ENCODE measurements at regions not wholly inside any gene's neighbourhood (a gene's known extent, or its start where the extent isn't known, plus 50 kb on each side); places are given as distances from the start of the nearest gene placed in this dataset.

DNA sequence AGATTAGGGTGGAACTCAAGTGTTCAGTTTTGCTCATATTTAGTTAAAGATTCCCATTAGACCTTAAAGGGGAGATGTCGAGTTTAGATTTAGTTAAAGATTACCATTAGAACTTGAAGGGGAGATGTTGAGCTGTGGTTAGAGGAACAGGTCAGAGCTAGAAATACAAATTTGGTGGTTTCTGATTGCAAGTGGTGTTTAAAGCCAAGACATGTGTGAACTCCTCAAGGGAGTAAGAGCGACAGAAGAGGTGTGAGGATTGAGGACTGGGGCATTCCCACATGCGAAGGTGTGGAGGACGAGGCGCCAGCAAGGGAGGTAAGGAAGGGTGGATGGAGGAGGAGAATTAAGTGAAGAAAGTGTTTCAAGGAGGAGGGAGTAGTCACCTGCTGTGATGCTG lies 168.6 kb downstream of the IER5 start:
- ChIA-PET POLR2A (no interaction called here), CTCF (no interaction called here)
- TF ChIP-seq, protein P1, sequence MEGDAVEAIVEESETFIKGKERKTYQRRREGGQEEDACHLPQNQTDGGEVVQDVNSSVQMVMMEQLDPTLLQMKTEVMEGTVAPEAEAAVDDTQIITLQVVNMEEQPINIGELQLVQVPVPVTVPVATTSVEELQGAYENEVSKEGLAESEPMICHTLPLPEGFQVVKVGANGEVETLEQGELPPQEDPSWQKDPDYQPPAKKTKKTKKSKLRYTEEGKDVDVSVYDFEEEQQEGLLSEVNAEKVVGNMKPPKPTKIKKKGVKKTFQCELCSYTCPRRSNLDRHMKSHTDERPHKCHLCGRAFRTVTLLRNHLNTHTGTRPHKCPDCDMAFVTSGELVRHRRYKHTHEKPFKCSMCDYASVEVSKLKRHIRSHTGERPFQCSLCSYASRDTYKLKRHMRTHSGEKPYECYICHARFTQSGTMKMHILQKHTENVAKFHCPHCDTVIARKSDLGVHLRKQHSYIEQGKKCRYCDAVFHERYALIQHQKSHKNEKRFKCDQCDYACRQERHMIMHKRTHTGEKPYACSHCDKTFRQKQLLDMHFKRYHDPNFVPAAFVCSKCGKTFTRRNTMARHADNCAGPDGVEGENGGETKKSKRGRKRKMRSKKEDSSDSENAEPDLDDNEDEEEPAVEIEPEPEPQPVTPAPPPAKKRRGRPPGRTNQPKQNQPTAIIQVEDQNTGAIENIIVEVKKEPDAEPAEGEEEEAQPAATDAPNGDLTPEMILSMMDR (IDR thresholded peaks at IDR 0.05; ENCODE audit: insufficient read depth, low read depth, low read length): no peak
- DNase-seq (ENCODE audit: low read depth): no peak
- Histone ChIP-seq H3K4me3 (ENCODE audit: low read depth, low read length) (no peak overlapping the region), H3K36me3 (ENCODE audit: control insufficient read depth, insufficient read depth, low read length) (no peaks in the 10 kb centered on the region), H3K27me3 (ENCODE audit: control insufficient read depth, insufficient read depth, low read length) (peaks cover 4% of the 10 kb centered on the region)

DNA sequence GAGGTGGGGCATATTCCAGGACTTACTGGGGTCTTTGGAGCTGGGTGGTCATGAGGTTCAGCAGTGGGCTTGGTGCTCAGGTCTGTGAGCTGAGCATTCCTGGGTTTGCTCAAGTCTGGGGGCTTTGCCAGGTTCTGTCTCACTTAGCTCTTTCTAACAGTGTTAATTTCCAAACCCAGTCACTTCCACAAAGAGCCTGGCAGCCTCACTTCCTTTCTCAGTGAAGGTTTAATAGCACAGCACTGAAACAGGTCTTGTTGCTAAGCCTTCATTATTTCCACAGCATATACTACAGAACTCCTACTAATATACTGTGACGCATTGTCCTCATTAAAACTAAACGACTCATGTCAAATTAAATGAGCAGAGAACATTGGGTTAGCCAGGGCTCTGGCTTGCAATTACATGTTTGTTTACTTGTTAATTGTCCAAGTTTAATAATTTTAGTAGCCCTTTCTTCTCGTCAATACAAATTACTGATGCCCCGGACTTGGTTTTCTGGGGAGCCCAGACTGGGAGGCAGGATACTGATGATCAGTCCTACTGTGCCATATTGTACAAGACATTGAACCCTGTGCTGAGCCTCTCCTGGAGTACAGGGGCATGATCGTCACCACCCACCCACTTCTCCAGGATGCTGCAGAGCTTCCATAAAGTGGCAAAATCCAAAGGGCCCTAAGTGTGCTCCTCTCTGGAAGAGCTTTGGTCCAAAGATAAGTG lies 170.7 kb downstream of the IER5 start:
- POLR2A ChIA-PET: no interaction called here
- Histone ChIP-seq H3K4me3 (ENCODE audit: low read depth, low read length) (no peak overlapping the region), H3K27me3 (ENCODE audit: control insufficient read depth, insufficient read depth, low read length) (peaks cover 4% of the 10 kb centered on the region), H3K36me3 (ENCODE audit: control insufficient read depth, insufficient read depth, low read length) (no peaks in the 10 kb centered on the region)
- CTCF ChIA-PET: no interaction called here
- TF ChIP-seq, protein P1 (IDR thresholded peaks at IDR 0.05; ENCODE audit: insufficient read depth, low read depth, low read length): no peak
- no peak for DNase-seq (ENCODE audit: low read depth)

DNA sequence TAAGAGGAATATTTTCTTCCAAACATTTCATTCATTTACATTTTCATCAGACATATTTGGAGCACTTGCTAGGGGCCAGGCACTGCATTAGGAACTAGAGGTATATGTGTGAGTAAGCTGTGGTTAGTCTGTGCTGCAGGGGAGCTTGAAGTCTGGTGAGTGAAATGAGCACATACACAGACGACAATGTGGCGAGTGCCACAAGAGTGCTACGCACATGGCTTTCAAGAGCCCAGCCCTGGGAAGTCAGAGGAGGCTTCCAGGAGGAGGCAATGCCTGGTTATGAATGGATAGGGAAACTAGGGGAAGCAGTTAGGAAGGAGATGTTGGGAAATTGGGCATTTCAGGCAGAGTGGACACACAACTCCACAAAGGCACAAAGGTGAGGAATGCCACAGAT lies 171.8 kb downstream of the IER5 start:
- ChIA-PET POLR2A (no interaction called here), CTCF (no interaction called here)
- H3K4me3 ChIP-seq (ENCODE audit: low read depth, low read length): no peak overlapping the region
- no peak for DNase-seq (ENCODE audit: low read depth)
- H3K27me3 ChIP-seq (ENCODE audit: control insufficient read depth, insufficient read depth, low read length): peaks cover 4% of the 10 kb centered on the region
- TF ChIP-seq, protein P1 (IDR thresholded peaks at IDR 0.05; ENCODE audit: insufficient read depth, low read depth, low read length): no peak
- H3K36me3 ChIP-seq (ENCODE audit: control insufficient read depth, insufficient read depth, low read length): no peaks in the 10 kb centered on the region

DNA sequence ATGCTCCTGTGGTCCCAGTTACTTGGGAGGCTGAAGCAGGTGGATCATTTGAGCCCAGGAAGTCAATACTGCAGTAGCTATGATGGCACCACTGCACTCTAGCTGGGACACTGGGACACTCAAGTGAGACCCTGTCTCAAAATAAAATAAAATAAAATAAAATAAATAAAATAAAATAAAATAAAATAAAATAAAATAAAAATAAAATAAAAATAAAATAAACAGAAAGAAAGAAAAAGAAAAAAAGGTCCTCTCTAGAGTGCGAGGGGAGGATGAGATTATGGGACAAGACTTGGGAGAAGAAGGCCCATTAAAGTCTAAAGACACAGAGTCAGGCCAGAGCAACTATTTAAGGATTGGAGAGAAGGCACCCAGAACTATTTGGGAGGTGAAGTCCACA lies 172.5 kb downstream of the IER5 start:
- TF ChIP-seq, protein P1 (IDR thresholded peaks at IDR 0.05; ENCODE audit: insufficient read depth, low read depth, low read length): no peak
- ChIA-PET CTCF (no interaction called here), POLR2A (no interaction called here)
- no peak for DNase-seq (ENCODE audit: low read depth)
- peaks cover 4% of the 10 kb centered on the region for H3K27me3 ChIP-seq (ENCODE audit: control insufficient read depth, insufficient read depth, low read length)
- no peak overlapping the region for H3K4me3 ChIP-seq (ENCODE audit: low read depth, low read length)
- H3K36me3 ChIP-seq (ENCODE audit: control insufficient read depth, insufficient read depth, low read length): no peaks in the 10 kb centered on the region

DNA sequence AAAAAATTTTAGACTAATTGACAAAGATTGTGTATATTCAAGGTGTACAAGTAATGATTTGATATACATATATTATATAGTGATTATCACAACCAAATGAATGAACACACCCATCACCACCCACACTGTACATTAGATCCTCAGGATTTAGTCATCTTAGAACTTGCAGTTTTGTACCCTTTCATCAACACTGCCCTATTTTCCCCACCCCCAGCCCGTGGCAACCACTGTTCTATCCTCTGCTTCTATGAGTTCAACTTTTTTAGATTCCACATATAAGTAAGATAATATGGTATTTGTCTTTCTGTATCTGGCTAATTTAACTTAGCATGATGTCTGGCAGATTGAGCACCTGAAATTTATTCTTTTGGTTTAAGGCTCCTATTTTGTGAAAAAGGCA lies 173.6 kb downstream of the IER5 start:
- Histone ChIP-seq H3K4me3 (ENCODE audit: low read depth, low read length) (no peak overlapping the region), H3K27me3 (ENCODE audit: control insufficient read depth, insufficient read depth, low read length) (peaks cover 4% of the 10 kb centered on the region), H3K36me3 (ENCODE audit: control insufficient read depth, insufficient read depth, low read length) (no peaks in the 10 kb centered on the region)
- TF ChIP-seq, protein P1 (IDR thresholded peaks at IDR 0.05; ENCODE audit: insufficient read depth, low read depth, low read length): no peak
- ChIA-PET CTCF (no interaction called here), POLR2A (no interaction called here)
- no peak for DNase-seq (ENCODE audit: low read depth)

Data from BJ (cell line).